A673 (cell line): ENCODE measurements at regions not wholly inside any gene's neighbourhood (a gene's known extent, or its start where the extent isn't known, plus 50 kb on each side); places are given as distances from the start of the nearest gene placed in this dataset.

Experiments used
- BruUV-seq: library from RNA; stranded (reverse); fragments of 400-500 nt; replicated peaks from 2 replicates; lab custom pipeline; 2021; lab: Mats Ljungman, UMichigan
- CTCF ChIA-PET: fragments of 300-600 bp; sonication (Branson Sonifier 250); formaldehyde crosslinking; loops from one replicate; lab custom pipeline; 2022; ENCODE audit warnings: antibody characterized with exemption; lab: Charles Lee
- POLR2A ChIA-PET: fragments of 300-600 bp; sonication (Branson Sonifier 250); formaldehyde crosslinking; loops from one replicate; lab custom pipeline; 2022; ENCODE audit warnings: antibody characterized with exemption; ENCODE audit not compliant: low non-redundant PET; lab: Charles Lee
- DNase-seq: peaks from one replicate; pipeline ENCODE4 v3.0.0-alpha.2; 2015; ENCODE audit warnings: low spot score
- H3K27ac ChIP-seq: fragments of 200-600 bp; sonication (generic); 2 replicates; pipeline ENCODE4 v1.5.1; 2016; ENCODE audit warnings: mixed run types, low read depth, mild to moderate bottlenecking, mixed read lengths, antibody characterized with exemption, low read length; ENCODE audit not compliant: poor library complexity, severe bottlenecking
- H3K27me3 ChIP-seq: fragments of 200-600 bp; sonication (generic); replicated peaks from 2 replicates; pipeline ENCODE4 v1.6.1; 2017; ENCODE audit warnings: mixed run types, low read depth, mild to moderate bottlenecking, mixed read lengths, antibody characterized with exemption, low read length; ENCODE audit not compliant: insufficient read depth, poor library complexity
- H3K36me3 ChIP-seq: fragments of 200-600 bp; sonication (generic); 2 replicates; pipeline ENCODE4 v1.6.1; 2016; ENCODE audit warnings: mixed run types, mild to moderate bottlenecking, mixed read lengths, antibody characterized with exemption, low read length; ENCODE audit not compliant: insufficient read depth, poor library complexity, severe bottlenecking
- H3K4me1 ChIP-seq: fragments of 200-600 bp; sonication (generic); 2 replicates; pipeline ENCODE4 v1.6.1; 2017; ENCODE audit warnings: mixed run types, mild to moderate bottlenecking, mixed read lengths, antibody characterized with exemption, low read length; ENCODE audit not compliant: insufficient read depth, poor library complexity, severe bottlenecking
- H3K4me3 ChIP-seq: fragments of 200-600 bp; sonication (generic); 2 replicates; pipeline ENCODE4 v1.5.1; 2016; ENCODE audit warnings: low read depth, mixed run types, mild to moderate bottlenecking, mixed read lengths, low read length; ENCODE audit not compliant: poor library complexity, severe bottlenecking
- H3K9me3 ChIP-seq: fragments of 200-600 bp; sonication (generic); 2 replicates; pipeline ENCODE4 v1.6.1; 2016; ENCODE audit warnings: mixed run types, low read depth, mild to moderate bottlenecking, mixed read lengths, antibody characterized with exemption, low read length; ENCODE audit not compliant: poor library complexity, severe bottlenecking
- EZH2 ChIP-seq: fragments of 200-600 bp; sonication (generic); IDR thresholded peaks from 2 replicates; pipeline ENCODE4 v1.6.1; 2017; ENCODE audit warnings: borderline replicate concordance, low read depth, mild to moderate bottlenecking, mixed read lengths, antibody characterized with exemption, low read length; ENCODE audit not compliant: poor library complexity, severe bottlenecking
- intact Hi-C: fragments of 100-400 bp; cut with micrococcal nuclease; formaldehyde crosslinking; loops from one replicate; pipeline ENCODE4 v1.10.0; 2022; ENCODE audit not compliant: unreplicated experiment
- TF ChIP-seq, protein P1 (sequence below): fragments of 300-800, 200-600 bp; sonication (generic); conservative IDR thresholded peaks from 2 replicates; pipeline ENCODE4 v1.5.1; 2017; ENCODE audit warnings: low read depth, mild to moderate bottlenecking, antibody characterized with exemption, low read length, moderate library complexity, mixed read lengths

DNA sequence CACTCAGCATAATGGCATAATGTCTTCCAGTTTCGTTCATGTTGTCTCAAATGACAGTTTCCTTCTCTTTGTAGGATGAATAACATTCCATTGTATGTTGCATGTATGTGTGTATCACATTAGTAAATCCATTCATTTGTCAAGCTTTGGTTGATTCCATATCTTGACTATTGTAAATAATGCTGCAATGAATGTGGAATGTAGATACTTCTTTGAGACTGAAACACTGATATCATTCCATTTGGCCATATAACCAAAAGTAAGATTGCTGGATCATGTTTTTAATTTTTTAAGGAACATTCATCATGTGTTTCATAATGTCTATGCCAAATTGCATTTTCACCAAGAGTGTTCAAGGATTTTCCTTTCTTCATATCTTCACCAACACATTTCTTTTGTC, 1711.4 kb upstream of the PIK3C3 start:
- CTCF ChIA-PET, result no interaction called here
- TF ChIP-seq, protein P1, sequence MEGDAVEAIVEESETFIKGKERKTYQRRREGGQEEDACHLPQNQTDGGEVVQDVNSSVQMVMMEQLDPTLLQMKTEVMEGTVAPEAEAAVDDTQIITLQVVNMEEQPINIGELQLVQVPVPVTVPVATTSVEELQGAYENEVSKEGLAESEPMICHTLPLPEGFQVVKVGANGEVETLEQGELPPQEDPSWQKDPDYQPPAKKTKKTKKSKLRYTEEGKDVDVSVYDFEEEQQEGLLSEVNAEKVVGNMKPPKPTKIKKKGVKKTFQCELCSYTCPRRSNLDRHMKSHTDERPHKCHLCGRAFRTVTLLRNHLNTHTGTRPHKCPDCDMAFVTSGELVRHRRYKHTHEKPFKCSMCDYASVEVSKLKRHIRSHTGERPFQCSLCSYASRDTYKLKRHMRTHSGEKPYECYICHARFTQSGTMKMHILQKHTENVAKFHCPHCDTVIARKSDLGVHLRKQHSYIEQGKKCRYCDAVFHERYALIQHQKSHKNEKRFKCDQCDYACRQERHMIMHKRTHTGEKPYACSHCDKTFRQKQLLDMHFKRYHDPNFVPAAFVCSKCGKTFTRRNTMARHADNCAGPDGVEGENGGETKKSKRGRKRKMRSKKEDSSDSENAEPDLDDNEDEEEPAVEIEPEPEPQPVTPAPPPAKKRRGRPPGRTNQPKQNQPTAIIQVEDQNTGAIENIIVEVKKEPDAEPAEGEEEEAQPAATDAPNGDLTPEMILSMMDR, result no peak
- TF ChIP-seq EZH2, result no peak
- BruUV-seq, result no TSS peak

DNA sequence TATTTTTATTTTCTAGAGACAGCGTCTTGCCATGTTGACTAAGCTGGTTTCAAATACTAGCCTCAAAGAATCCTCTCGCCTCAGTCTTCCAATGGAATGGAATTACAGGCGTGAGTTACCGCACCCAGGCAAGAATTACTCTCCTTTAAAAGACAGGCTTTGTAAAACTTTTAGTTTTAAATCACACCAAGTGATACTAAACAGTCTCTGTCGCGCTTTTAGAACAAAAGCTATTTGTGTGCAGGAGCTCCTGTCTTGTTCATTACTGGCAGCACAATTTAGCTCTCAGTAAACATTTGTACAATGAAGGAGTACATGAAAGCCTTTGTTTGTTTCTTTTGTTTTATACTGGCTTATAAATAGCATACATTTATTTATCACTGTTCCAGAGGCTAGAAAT, 1719.2 kb upstream of the PIK3C3 start:
- no TSS peak for BruUV-seq
- no peak for DNase-seq
- POLR2A ChIA-PET, result no interaction called here
- Histone ChIP-seq H3K4me3 (no peak overlapping the region), H3K9me3 (no peaks in the 10 kb centered on the region), H3K27ac (no peak overlapping the region), H3K27me3 (no peaks in the 10 kb centered on the region), H3K36me3 (no peaks in the 10 kb centered on the region), H3K4me1 (no peaks in the 10 kb centered on the region)
- TF ChIP-seq, protein P1, result no peak
- no peak for TF ChIP-seq EZH2
- CTCF ChIA-PET, result no interaction called here
- intact Hi-C loops, result no loop called here

More for the DNA sequence above, 1711.4 kb upstream of the PIK3C3 start:
- intact Hi-C loops, result no loop called here
- Histone ChIP-seq H3K27ac (no peak overlapping the region), H3K9me3 (no peaks in the 10 kb centered on the region), H3K4me3 (no peak overlapping the region), H3K27me3 (no peaks in the 10 kb centered on the region), H3K36me3 (no peaks in the 10 kb centered on the region), H3K4me1 (no peaks in the 10 kb centered on the region)
- POLR2A ChIA-PET, result no interaction called here
- DNase-seq, result no peak

DNA sequence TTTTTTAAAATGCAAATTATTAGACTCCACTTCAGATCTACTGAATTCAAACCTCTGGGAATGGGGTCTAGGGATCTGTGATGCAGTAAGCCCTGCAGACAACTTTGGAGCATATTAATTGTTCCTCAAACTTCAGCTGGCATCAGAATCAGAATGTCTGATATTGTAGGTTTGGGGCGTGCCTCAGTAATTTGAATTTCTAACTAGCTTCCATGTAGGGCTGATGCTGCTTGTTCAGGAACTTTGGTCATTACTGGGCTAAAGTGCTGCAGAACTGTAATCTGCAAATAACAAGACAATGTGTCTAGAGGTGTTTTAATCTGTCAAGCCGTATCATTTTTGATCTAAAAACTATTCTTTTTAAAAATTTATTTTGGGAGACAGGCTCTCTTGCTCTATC, 1719.7 kb upstream of the PIK3C3 start:
- ChIA-PET POLR2A (no interaction called here), CTCF (no interaction called here)
- TF ChIP-seq, protein P1, result no peak
- no peak for TF ChIP-seq EZH2
- Histone ChIP-seq H3K4me1 (no peaks in the 10 kb centered on the region), H3K36me3 (no peaks in the 10 kb centered on the region), H3K4me3 (no peak overlapping the region), H3K9me3 (no peaks in the 10 kb centered on the region), H3K27me3 (no peaks in the 10 kb centered on the region), H3K27ac (no peak overlapping the region)
- no TSS peak for BruUV-seq
- no peak for DNase-seq
- intact Hi-C loops, result no loop called here
